Mesothelial cell of epicardium (in vitro differentiated cells): ENCODE measurements at regions not wholly inside any gene's neighbourhood (a gene's known extent, or its start where the extent isn't known, plus 50 kb on each side); places are given as distances from the start of the nearest gene placed in this dataset.
"Not testable (repeated sequence)": the region's sequence is repeated elsewhere in the genome, so short reads cannot be mapped to it uniquely, and the experiment has no call there.

Source experiments
- DNase-seq, 2 experiments: peaks; one replicate each; pipeline ENCODE4 v3.0.0; 2021; ENCODE audit warnings: low spot score in 2 of 2; ENCODE audit not compliant: unreplicated experiment in 2 of 2
- H3K27ac Mint-ChIP-seq: 2 replicates; pipeline ENCODE4 v1.8.0; 2021; ENCODE audit warnings: mixed read lengths
- H3K27me3 Mint-ChIP-seq: 2 replicates; pipeline ENCODE4 v1.8.0; 2021; ENCODE audit warnings: low read depth, mixed read lengths
- H3K36me3 Mint-ChIP-seq: 2 replicates; pipeline ENCODE4 v1.8.0; 2021; ENCODE audit warnings: mixed read lengths
- H3K4me1 Mint-ChIP-seq: 2 replicates; pipeline ENCODE4 v1.8.0; 2021; ENCODE audit warnings: mixed read lengths
- H3K4me3 Mint-ChIP-seq: 2 replicates; pipeline ENCODE4 v1.8.0; 2021; ENCODE audit warnings: mild to moderate bottlenecking, moderate library complexity, mixed read lengths
- H3K9me3 Mint-ChIP-seq: 2 replicates; pipeline ENCODE4 v1.8.0; 2021; ENCODE audit warnings: mixed read lengths
- CTCF ChIP-seq: fragments of 200-600 bp; sonication (generic); IDR thresholded peaks from one replicate; pipeline ENCODE4 v1.5.0; 2021; ENCODE audit warnings: antibody characterized with exemption; ENCODE audit not compliant: unreplicated experiment

GRCh38 chr6:890995-891394 lies 198.1 kb upstream of the EXOC2 start:
- no peak for TF ChIP-seq CTCF
- H3K27me3 Mint-ChIP-seq: peaks cover 8% of the 10 kb centered on the region
- H3K4me3 Mint-ChIP-seq: no peak overlapping the region
- no peaks in the 10 kb centered on the region for H3K4me1 Mint-ChIP-seq
- DNase-seq: no peak
- H3K27ac Mint-ChIP-seq: no peak overlapping the region
- H3K9me3 Mint-ChIP-seq: no peaks in the 10 kb centered on the region
- H3K36me3 Mint-ChIP-seq: no peaks in the 10 kb centered on the region

- no peak for TF ChIP-seq CTCF
- no peak for DNase-seq
- H3K4me3 Mint-ChIP-seq: no peak overlapping the region
- H3K36me3 Mint-ChIP-seq: no peaks in the 10 kb centered on the region
- peaks cover 8% of the 10 kb centered on the region for H3K27me3 Mint-ChIP-seq
- no peaks in the 10 kb centered on the region for H3K9me3 Mint-ChIP-seq
- H3K4me1 Mint-ChIP-seq: no peaks in the 10 kb centered on the region
- no peak overlapping the region for H3K27ac Mint-ChIP-seq
Observed at GRCh38 chr6:890201-890600, 197.3 kb upstream of the EXOC2 start.

- H3K4me3 Mint-ChIP-seq: no peak overlapping the region
- H3K27me3 Mint-ChIP-seq: peaks cover 18% of the 10 kb centered on the region
- no peaks in the 10 kb centered on the region for H3K9me3 Mint-ChIP-seq
- no peak for TF ChIP-seq CTCF
- no peaks in the 10 kb centered on the region for H3K36me3 Mint-ChIP-seq
- no peak for DNase-seq
- no peaks in the 10 kb centered on the region for H3K4me1 Mint-ChIP-seq
- H3K27ac Mint-ChIP-seq: no peak overlapping the region
Observed at GRCh38 chr6:887583-888235, 194.8 kb upstream of the EXOC2 start.

- H3K27me3 Mint-ChIP-seq: peaks cover 20% of the 10 kb centered on the region
- H3K4me1 Mint-ChIP-seq, H3K36me3 Mint-ChIP-seq, H3K27ac Mint-ChIP-seq, H3K9me3 Mint-ChIP-seq, H3K4me3 Mint-ChIP-seq, DNase-seq: not testable (repeated sequence)
Observed at GRCh38 chr6:886116-886515, 193.2 kb upstream of the EXOC2 start.

- no peak for TF ChIP-seq CTCF
- Mint-ChIP-seq H3K4me1 (no peaks in the 10 kb centered on the region), H3K27me3 (peaks cover 24% of the 10 kb centered on the region), H3K9me3 (no peaks in the 10 kb centered on the region), H3K27ac (no peak overlapping the region), H3K36me3 (no peaks in the 10 kb centered on the region), H3K4me3 (no peak overlapping the region)
- DNase-seq: no peak
Observed at GRCh38 chr6:885051-885590, 192.2 kb upstream of the EXOC2 start.

GRCh38 chr6:884570-884969 lies 191.6 kb upstream of the EXOC2 start:
- Mint-ChIP-seq H3K9me3 (no peaks in the 10 kb centered on the region), H3K27me3 (peaks cover 27% of the 10 kb centered on the region), H3K36me3 (no peaks in the 10 kb centered on the region), H3K27ac (no peak overlapping the region), H3K4me1 (no peaks in the 10 kb centered on the region), H3K4me3 (no peak overlapping the region)
- DNase-seq: no peak
- no peak for TF ChIP-seq CTCF
